K562 (cell line): ENCODE measurements at regions not wholly inside any gene's neighbourhood (a gene's known extent, or its start where the extent isn't known, plus 50 kb on each side); places are given as distances from the start of the nearest gene placed in this dataset.

Source experiments
- CTCF ChIP-seq, 3 experiments: IDR thresholded peaks in 2 of 3; conservative IDR thresholded peaks in 1 of 3; 2 replicates each; pipeline ENCODE4 v1.5.1; 2011 to 2012; ENCODE audit warnings: low read length in 3 of 3, mild to moderate bottlenecking in 3 of 3, control low read depth in 2 of 3, improper control_type of control experiment in 1 of 3, inconsistent platforms in 1 of 3, low read depth in 1 of 3, mixed read lengths in 1 of 3, moderate library complexity in 1 of 3; ENCODE audit not compliant: insufficient read depth in 2 of 3
- FOXJ3 ChIP-seq: sonication (generic); formaldehyde crosslinking; IDR thresholded peaks from 2 replicates; pipeline ENCODE4 v1.4.0; 2020; ENCODE audit warnings: mild to moderate bottlenecking, missing genetic modification reagents
- GMEB1 ChIP-seq: fragments of 250-450 bp; sonication (Bioruptor Pico); IDR thresholded peaks from 2 replicates; pipeline ENCODE4 v1.4.0; 2020; ENCODE audit warnings: mild to moderate bottlenecking
- GTF2F1 ChIP-seq: IDR thresholded peaks from 2 replicates; pipeline ENCODE4 v1.6.1; 2011; ENCODE audit warnings: low read depth, low read length, improper control_type of control experiment
- HNRNPL ChIP-seq: fragments of 200-400 bp; formaldehyde crosslinking; IDR thresholded peaks from 2 replicates; pipeline ENCODE4 v1.6.1; 2017; ENCODE audit warnings: low read depth, mild to moderate bottlenecking, low read length
- HNRNPUL1 ChIP-seq: fragments of 200-400 bp; formaldehyde crosslinking; IDR thresholded peaks from 2 replicates; pipeline ENCODE4 v1.6.1; 2017; ENCODE audit warnings: low read length
- MCM2 ChIP-seq: fragments of 450-650 bp; IDR thresholded peaks from 2 replicates; pipeline ENCODE4 v1.6.1; 2017; ENCODE audit warnings: low read depth, mild to moderate bottlenecking
- NELFE ChIP-seq: IDR thresholded peaks from 2 replicates; pipeline ENCODE4 v1.6.1; 2011; ENCODE audit warnings: mild to moderate bottlenecking; ENCODE audit not compliant: insufficient read depth, insufficient read length
- RFX5 ChIP-seq: IDR thresholded peaks from 2 replicates; pipeline ENCODE4 v1.6.1; 2011; ENCODE audit warnings: low read depth, mild to moderate bottlenecking, improper control_type of control experiment, low read length
- TAF1 ChIP-seq: IDR thresholded peaks from 2 replicates; pipeline ENCODE4 v1.6.1; 2011; ENCODE audit warnings: mild to moderate bottlenecking, low read length, moderate library complexity; ENCODE audit not compliant: insufficient read depth, control insufficient read depth, severe bottlenecking; ENCODE audit errors: extremely low read depth
- TEAD1 ChIP-seq, 2 experiments: fragments of 450-650 bp in 1 of 2; sonication (generic) in 1 of 2; formaldehyde crosslinking; IDR thresholded peaks; 2 replicates each; pipeline versions ENCODE4 v1.4.0 to v1.8.0; 2020 to 2022; ENCODE audit warnings: mild to moderate bottlenecking in 2 of 2, missing genetic modification reagents in 1 of 2
- ZNF224 ChIP-seq: sonication (generic); formaldehyde crosslinking; IDR thresholded peaks from 2 replicates; pipeline ENCODE4 v1.8.0; 2022; ENCODE audit warnings: mild to moderate bottlenecking, missing genetic modification reagents
- ZNF239 ChIP-seq: fragments of 250-450 bp; sonication (Bioruptor Pico); IDR thresholded peaks from 2 replicates; pipeline ENCODE4 v1.4.0; 2020; ENCODE audit warnings: mild to moderate bottlenecking

GRCh38 chr9:88694625-88695024 lies 159.6 kb downstream of the NXNL2 start:
- TF ChIP-seq CTCF (IDR thresholded peaks at IDR 0.05 in 2 of 3, conservative IDR thresholded peaks at IDR 0.05 in 1 of 3; ENCODE audit: insufficient read depth in 2 of 3, low read depth in 1 of 3, low read length in 3 of 3) (no peak), GMEB1 (no peak), TEAD1 (CRISPR knock-in tag; IDR thresholded peaks at IDR 0.05) (no peak), GTF2F1 (no peak), ZNF224 (CRISPR knock-in tag) (no peak), HNRNPUL1 (no peak), MCM2 (no peak), FOXJ3 (CRISPR knock-in tag) (no peak), ZNF239 (CRISPR knock-in tag) (no peak), NELFE (no peak), HNRNPL (no peak), TAF1 (no peak), RFX5 (no peak)
